GM12874 (cell line): ENCODE measurements at regions not wholly inside any gene's neighbourhood (a gene's known extent, or its start where the extent isn't known, plus 50 kb on each side); places are given as distances from the start of the nearest gene placed in this dataset.

Source experiments
- TF ChIP-seq, protein P1 (sequence below): IDR thresholded peaks from 2 replicates; pipeline ENCODE4 v1.5.1; 2011; ENCODE audit warnings: low read depth, mild to moderate bottlenecking, control low read depth, low read length, moderate library complexity; ENCODE audit not compliant: insufficient read depth

DNA sequence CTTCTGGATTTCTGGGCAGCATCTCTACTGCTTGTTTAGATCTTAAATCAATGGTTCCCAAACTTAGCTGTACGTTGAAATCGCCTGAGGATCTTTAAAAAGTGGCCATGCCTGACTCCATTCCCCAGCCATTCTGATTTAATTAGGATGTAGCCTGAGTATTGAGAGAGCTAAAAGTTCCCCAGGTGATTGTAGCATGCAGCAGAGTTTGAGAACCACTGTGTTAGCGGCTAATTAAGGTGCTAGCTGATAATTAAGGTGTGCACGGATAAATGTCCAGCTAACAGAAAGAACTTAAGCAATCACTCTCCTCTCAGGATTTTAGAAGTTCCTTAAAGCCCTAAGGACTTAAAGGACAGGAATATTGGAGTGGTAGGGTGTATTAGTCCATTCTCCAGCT lies 89.1 kb downstream of the NMUR2 start:
- TF ChIP-seq, protein P1, sequence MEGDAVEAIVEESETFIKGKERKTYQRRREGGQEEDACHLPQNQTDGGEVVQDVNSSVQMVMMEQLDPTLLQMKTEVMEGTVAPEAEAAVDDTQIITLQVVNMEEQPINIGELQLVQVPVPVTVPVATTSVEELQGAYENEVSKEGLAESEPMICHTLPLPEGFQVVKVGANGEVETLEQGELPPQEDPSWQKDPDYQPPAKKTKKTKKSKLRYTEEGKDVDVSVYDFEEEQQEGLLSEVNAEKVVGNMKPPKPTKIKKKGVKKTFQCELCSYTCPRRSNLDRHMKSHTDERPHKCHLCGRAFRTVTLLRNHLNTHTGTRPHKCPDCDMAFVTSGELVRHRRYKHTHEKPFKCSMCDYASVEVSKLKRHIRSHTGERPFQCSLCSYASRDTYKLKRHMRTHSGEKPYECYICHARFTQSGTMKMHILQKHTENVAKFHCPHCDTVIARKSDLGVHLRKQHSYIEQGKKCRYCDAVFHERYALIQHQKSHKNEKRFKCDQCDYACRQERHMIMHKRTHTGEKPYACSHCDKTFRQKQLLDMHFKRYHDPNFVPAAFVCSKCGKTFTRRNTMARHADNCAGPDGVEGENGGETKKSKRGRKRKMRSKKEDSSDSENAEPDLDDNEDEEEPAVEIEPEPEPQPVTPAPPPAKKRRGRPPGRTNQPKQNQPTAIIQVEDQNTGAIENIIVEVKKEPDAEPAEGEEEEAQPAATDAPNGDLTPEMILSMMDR: no peak

DNA sequence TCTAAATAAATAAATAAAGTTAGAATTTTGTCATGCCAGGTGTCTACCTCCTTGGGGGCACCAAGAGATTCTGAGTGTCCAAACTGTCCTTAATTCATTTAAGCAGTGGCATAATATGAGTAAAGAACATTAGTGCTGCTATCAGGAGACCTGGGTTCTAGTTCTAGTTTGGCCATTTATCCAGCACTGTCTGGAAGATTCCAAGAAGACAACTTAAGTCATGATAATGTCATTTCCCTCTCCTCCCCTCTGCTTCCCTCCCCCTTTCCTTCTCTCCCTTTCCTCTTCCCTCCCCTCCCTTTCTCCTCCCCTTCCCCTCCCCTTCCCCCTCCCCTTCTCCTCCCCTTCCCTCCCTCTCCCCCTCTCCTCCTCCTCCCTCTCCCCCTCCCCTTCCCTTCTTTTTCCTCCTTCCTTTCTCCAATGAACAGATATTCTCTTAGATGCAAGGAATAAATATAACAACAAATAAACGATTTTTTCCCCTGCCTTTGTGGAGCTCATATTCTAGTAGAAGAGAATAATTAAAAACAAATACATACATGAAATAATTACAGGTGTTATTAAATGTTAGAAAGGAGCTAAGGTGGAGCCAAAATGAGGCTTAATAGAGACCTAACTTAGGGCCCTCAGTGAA lies 90.8 kb downstream of the NMUR2 start:
- TF ChIP-seq, protein P1: no peak

DNA sequence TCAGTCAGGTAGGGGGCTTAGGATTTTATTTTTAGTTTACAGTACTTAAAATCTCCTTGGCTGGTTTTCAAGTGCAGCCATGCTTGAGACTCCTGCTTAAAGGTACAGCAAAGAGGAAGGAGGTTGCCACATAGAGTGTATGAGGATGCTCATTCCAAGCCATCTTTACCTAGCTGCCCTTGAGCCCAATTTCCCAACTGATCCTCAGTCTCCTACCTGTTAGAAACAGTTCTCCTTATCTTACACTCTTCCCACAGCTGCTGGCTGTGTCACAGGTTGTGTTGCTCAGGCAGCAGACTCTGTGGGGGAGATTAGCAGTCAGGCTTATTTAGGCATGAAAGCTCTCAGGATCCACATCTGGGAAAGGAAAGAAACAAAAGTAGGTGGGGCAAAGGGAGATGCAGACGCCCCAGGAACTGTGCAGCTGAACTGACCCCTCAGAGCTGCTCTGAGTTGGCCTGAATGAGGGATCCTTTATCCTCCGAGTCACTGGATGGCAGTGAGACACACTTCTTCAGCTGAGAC lies 95.1 kb downstream of the NMUR2 start:
- TF ChIP-seq, protein P1: no peak

DNA sequence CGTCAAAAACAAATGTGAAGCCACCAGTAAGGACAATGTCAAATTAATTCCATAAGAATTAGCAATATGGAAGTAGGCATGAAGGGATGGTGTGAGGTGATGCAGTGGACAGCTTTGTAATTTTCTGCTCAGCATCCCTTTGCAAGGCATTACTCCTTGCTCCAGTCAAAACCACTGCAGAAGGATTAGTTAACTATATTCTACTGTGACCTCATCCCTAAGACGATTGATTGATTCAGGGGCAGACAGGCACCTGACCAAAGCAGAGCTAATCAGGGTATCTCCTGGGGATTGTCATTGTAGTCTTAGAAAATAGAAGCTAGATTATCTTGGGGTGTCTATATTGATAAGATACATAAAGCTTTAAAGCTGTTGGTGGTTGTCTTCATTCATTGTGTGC lies 98.7 kb downstream of the NMUR2 start:
- TF ChIP-seq, protein P1: no peak

DNA sequence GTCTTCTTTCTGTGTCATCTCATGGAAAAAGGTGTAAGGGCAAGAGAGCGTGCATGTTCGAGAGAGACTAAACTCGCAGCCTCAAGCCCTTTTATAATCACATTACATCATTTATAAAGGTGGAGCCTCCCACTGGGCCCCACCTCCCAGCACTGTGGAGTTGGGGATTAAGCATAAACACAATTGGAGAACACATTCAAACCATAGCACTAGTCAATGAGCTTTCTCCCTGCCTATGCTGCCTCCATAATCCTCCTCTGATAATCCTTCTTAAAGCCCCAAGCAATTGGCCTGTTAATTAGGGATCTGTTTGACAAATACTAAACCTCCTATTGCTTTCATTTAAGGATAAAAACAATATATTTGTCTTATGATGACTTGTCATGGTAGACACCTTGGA lies 99.6 kb downstream of the NMUR2 start:
- TF ChIP-seq, protein P1: no peak

DNA sequence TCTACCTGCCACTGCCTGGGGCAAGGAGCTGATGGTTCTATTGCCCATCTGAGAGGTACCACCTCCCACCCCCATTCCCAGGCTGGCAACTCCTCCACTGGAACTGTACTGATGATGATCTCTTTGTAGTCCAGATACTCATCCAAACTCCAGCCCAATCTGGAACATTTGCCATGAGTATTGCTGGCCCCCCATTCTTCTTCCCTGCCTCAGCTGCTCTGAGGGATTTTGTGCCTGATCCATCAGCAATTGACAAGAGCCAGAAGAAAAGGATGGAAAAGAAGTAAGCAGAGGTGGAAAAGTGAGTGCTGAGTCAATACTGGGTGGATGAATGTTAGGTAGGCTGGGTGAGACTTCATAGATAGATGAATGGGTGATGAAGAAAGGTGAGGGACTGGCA lies 101.2 kb downstream of the NMUR2 start:
- TF ChIP-seq, protein P1: no peak

DNA sequence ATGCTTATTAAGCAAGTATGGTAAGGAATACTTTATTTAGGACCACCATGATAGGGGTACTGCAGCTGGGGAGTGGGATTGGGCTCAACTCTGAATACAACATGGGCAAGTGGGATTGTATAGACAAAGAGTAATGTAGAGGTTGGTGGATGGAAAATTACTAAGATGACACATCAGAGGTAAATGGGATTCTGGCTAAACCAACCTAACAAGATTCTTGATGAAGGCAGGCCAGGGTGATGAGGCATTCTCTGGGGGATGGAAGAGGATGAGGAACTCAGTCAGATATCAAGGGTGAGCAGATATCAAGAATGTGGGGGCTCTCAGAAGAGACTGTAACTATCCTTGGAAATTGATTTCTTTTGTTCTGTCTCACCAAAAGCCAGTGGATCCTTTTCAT lies 107.2 kb downstream of the NMUR2 start:
- TF ChIP-seq, protein P1: no peak
